ENCODE measurements at regions not wholly inside any gene's neighbourhood (a gene's known extent, or its start where the extent isn't known, plus 50 kb on each side); places are given as distances from the start of the nearest gene placed in this dataset.

GRCh38 chr11:116426761-116427160 is 346.0 kb downstream of the BUD13 start:
- intact Hi-C loops (cut with DNase I) = no loop called here
- TF ChIP-seq, protein P1, sequence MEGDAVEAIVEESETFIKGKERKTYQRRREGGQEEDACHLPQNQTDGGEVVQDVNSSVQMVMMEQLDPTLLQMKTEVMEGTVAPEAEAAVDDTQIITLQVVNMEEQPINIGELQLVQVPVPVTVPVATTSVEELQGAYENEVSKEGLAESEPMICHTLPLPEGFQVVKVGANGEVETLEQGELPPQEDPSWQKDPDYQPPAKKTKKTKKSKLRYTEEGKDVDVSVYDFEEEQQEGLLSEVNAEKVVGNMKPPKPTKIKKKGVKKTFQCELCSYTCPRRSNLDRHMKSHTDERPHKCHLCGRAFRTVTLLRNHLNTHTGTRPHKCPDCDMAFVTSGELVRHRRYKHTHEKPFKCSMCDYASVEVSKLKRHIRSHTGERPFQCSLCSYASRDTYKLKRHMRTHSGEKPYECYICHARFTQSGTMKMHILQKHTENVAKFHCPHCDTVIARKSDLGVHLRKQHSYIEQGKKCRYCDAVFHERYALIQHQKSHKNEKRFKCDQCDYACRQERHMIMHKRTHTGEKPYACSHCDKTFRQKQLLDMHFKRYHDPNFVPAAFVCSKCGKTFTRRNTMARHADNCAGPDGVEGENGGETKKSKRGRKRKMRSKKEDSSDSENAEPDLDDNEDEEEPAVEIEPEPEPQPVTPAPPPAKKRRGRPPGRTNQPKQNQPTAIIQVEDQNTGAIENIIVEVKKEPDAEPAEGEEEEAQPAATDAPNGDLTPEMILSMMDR (IDR thresholded peaks at IDR 0.05) = no peak
- no peak for TF ChIP-seq POLR2A (IDR thresholded peaks at IDR 0.05)
- no peak for DNase-seq
- WGBS, 2 donors = 17 to 41% methylated on average over 1 of the region's 1 CpG
- no peaks in the 10 kb centered on the region for H3K36me3 ChIP-seq
- H3K27ac ChIP-seq = no peak overlapping the region
- no peaks in the 10 kb centered on the region for H3K9me3 ChIP-seq
- H3K4me1 ChIP-seq = no peaks in the 10 kb centered on the region
- peaks cover 0 to 9% (median 0%) of the 10 kb centered on the region in 4 donors for H3K27me3 ChIP-seq
- no peak overlapping the region for H3K4me3 ChIP-seq

GRCh38 chr11:116424615-116425261 is 348.0 kb downstream of the BUD13 start:
- no peak for TF ChIP-seq POLR2A (IDR thresholded peaks at IDR 0.05)
- TF ChIP-seq, protein P1 (IDR thresholded peaks at IDR 0.05) = no peak
- Histone ChIP-seq H3K4me1 (peaks cover 0 to 6% (median 0%) of the 10 kb centered on the region in 3 donors), H3K9me3 (peaks cover 0 to 5% (median 0%) of the 10 kb centered on the region in 3 donors), H3K36me3 (no peaks in the 10 kb centered on the region), H3K4me3 (no peak overlapping the region), H3K27ac (no peak overlapping the region), H3K27me3 (peaks cover 0 to 9% (median 0%) of the 10 kb centered on the region in 4 donors)
- no peak for DNase-seq
- intact Hi-C loops (cut with DNase I) = no loop called here
- WGBS, 2 donors = 75 to 88% methylated on average over 1 to 2 of the region's 4 CpGs

DNA sequence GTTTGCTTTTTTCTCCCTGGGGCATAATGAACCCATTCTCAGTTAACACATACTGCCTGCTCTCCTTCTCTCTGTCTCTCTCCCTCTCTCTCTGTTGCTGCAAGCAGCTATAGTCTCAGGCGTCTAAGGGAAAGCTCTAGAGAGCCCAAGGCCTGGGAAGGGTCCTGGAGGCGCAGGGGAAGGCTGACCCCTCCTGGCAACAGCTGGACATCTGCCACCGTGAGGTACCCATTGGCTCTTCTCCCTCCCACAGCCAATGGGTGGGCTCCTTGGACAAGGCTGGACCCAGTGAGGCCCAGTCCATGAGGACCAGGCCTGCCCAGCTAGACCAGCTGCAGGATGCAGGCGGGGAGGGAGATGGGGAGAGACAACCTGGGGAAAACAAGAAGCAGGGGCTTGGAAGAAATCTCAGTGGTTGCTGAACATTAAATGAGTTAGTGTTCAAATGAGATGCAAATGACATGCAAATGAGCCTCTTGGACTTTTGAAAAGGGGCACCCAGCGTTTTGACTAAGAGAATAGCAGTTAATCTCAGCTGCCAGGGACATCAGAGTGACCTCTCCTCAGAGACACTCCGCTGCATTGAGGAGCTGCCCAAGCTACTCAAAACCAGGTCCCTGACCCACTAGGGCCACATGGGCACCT is 349.7 kb downstream of the BUD13 start:
- peaks cover 0 to 13% (median 0%) of the 10 kb centered on the region in 4 donors for H3K27me3 ChIP-seq
- TF ChIP-seq POLR2A (IDR thresholded peaks at IDR 0.05) = no peak
- TF ChIP-seq, protein P1 (IDR thresholded peaks at IDR 0.05) = no peak
- H3K9me3 ChIP-seq = peaks cover 0 to 5% (median 0%) of the 10 kb centered on the region in 3 donors
- H3K36me3 ChIP-seq = no peaks in the 10 kb centered on the region
- no peak for DNase-seq
- WGBS, 2 donors = 61 to 75% methylated on average over 5 of the region's 6 CpGs
- intact Hi-C loops (cut with DNase I) = no loop called here
- H3K27ac ChIP-seq = no peak overlapping the region
- peaks cover 0 to 6% (median 0%) of the 10 kb centered on the region in 3 donors for H3K4me1 ChIP-seq
- no peak overlapping the region for H3K4me3 ChIP-seq

- intact Hi-C loops (cut with DNase I) = no loop called here
- peaks cover 0 to 5% (median 0%) of the 10 kb centered on the region in 3 donors for H3K9me3 ChIP-seq
- H3K27ac ChIP-seq = no peak overlapping the region
- H3K4me1 ChIP-seq = peaks cover 0 to 6% (median 0%) of the 10 kb centered on the region in 3 donors
- no peak overlapping the region for H3K4me3 ChIP-seq
- no peaks in the 10 kb centered on the region for H3K36me3 ChIP-seq
- H3K27me3 ChIP-seq = peaks cover 0 to 13% (median 0%) of the 10 kb centered on the region in 4 donors
- no peak for TF ChIP-seq POLR2A (IDR thresholded peaks at IDR 0.05)
- TF ChIP-seq, protein P1 (IDR thresholded peaks at IDR 0.05) = no peak
- DNase-seq = no peak
Observed at GRCh38 chr11:116422556-116422955, 350.2 kb downstream of the BUD13 start.

DNA sequence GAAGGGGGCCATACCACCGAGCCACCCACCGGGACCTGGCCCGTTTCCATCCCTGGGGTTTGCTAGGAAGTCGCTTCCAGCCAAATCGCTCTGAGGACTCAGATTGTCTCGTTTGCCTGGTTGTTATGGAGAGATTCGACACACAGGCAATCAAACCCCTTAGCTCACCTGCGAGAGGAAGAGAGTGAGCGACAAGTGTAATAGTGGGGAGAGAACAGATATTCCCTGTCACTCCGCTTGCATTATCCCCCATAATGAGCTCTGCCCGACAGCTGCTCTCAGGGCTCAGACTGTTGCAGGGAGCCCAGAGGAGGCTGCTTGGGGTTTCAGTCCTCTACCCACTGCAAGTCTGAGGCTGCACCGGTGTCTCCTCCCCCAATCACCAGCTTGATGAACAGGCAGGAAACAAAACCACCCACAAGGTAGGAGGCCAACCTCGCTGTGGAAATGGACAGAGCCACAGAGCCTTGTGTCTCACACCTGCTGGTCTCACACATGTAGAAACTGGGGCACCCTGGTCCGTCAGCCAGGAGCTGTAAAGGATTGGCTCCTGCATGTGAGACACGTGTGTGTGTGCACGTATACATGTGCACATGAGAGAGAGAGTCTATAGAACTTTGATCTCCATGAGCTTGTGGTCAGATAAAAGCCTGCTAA is 351.1 kb downstream of the BUD13 start:
- Histone ChIP-seq H3K27ac (no peak overlapping the region), H3K36me3 (no peaks in the 10 kb centered on the region), H3K27me3 (peaks cover 0 to 13% (median 0%) of the 10 kb centered on the region in 4 donors), H3K4me3 (no peak overlapping the region), H3K4me1 (peaks cover 0 to 6% (median 0%) of the 10 kb centered on the region in 3 donors), H3K9me3 (peaks cover 0 to 5% (median 0%) of the 10 kb centered on the region in 3 donors)
- no peak for DNase-seq
- TF ChIP-seq, protein P1 (IDR thresholded peaks at IDR 0.05) = no peak
- TF ChIP-seq POLR2A (IDR thresholded peaks at IDR 0.05) = no peak
- intact Hi-C loops (cut with DNase I) = no loop called here
- 73 to 85% methylated on average over 11 to 15 of the region's 16 CpGs for WGBS, 2 donors

All from esophagus squamous epithelium (tissue), 5 donors.